ENCODE measurements at regions not wholly inside any gene's neighbourhood (a gene's known extent, or its start where the extent isn't known, plus 50 kb on each side); places are given as distances from the start of the nearest gene placed in this dataset.

DNA sequence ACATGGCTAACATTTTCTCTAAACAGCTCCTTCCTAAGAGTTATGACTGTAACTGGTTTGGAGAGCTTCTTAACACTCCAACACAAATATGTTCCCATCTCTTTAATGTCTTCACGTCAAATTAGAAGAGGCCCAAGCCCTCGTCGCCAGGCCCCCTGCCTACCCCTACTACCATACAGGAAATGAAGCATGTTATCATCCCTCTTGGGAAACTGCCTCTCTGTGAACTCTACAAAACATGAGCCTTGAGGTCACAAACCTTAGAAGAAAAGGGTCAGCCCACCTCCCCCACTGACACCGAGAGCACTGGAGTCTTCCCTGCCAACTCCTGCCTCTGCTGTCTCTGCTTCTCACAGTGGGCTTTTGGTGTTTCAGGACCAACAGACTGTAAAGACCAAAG, 243.1 kb upstream of the STT3B start:
- 67% methylated on average over 4 of the region's 4 CpGs for WGBS
- TF ChIP-seq, protein P1, sequence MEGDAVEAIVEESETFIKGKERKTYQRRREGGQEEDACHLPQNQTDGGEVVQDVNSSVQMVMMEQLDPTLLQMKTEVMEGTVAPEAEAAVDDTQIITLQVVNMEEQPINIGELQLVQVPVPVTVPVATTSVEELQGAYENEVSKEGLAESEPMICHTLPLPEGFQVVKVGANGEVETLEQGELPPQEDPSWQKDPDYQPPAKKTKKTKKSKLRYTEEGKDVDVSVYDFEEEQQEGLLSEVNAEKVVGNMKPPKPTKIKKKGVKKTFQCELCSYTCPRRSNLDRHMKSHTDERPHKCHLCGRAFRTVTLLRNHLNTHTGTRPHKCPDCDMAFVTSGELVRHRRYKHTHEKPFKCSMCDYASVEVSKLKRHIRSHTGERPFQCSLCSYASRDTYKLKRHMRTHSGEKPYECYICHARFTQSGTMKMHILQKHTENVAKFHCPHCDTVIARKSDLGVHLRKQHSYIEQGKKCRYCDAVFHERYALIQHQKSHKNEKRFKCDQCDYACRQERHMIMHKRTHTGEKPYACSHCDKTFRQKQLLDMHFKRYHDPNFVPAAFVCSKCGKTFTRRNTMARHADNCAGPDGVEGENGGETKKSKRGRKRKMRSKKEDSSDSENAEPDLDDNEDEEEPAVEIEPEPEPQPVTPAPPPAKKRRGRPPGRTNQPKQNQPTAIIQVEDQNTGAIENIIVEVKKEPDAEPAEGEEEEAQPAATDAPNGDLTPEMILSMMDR (IDR thresholded peaks at IDR 0.05) = no peak
- TF ChIP-seq POLR2AphosphoS5 (IDR thresholded peaks at IDR 0.05) = no peak
- TF ChIP-seq POLR2A (IDR thresholded peaks at IDR 0.05) = no peak
- Histone ChIP-seq H3K9me3 (no peaks in the 10 kb centered on the region), H3K27ac (no peak overlapping the region), H3K4me1 (replicated peaks) (no peaks in the 10 kb centered on the region), H3K4me3 (no peak overlapping the region), H3K27me3 (replicated peaks; ENCODE audit: insufficient read depth) (no peaks in the 10 kb centered on the region), H3K36me3 (no peaks in the 10 kb centered on the region)
- intact Hi-C loops (cut with DNase I) = no loop called here
- no peak for DNase-seq (ENCODE audit: low spot score)

DNA sequence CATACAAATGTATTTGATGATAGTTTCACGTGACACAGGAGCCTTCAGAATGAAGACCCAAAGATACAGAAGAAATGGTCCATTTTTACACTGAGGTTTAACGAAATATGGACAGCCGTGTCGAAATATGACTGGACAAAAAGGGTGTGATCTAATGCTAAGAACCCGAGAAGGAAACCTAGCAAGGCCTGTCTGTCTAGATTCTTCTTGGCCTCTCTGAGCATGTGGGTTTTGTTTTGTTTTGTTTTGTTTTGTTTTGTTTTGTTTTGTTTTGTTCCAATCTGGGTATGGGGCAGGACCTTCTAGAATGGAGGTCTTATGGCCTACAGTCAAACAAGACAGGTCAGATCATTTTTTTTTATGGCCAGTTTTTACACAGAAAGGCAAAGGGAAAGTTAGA, 242.7 kb upstream of the STT3B start:
- 87% methylated on average over 5 of the region's 5 CpGs for WGBS
- no peaks in the 10 kb centered on the region for H3K9me3 ChIP-seq
- no peak for DNase-seq (ENCODE audit: low spot score)
- H3K27ac ChIP-seq = no peak overlapping the region
- intact Hi-C loops (cut with DNase I) = no loop called here
- no peak for TF ChIP-seq POLR2AphosphoS5 (IDR thresholded peaks at IDR 0.05)
- H3K4me3 ChIP-seq = no peak overlapping the region
- no peaks in the 10 kb centered on the region for H3K27me3 ChIP-seq (replicated peaks; ENCODE audit: insufficient read depth)
- no peaks in the 10 kb centered on the region for H3K4me1 ChIP-seq (replicated peaks)
- no peaks in the 10 kb centered on the region for H3K36me3 ChIP-seq

- H3K27ac ChIP-seq = no peak overlapping the region
- no peak for TF ChIP-seq POLR2A (IDR thresholded peaks at IDR 0.05)
- no peak for TF ChIP-seq POLR2AphosphoS5 (IDR thresholded peaks at IDR 0.05)
- TF ChIP-seq, protein P1 (IDR thresholded peaks at IDR 0.05) = no peak
- H3K9me3 ChIP-seq = no peaks in the 10 kb centered on the region
- H3K36me3 ChIP-seq = no peaks in the 10 kb centered on the region
- H3K27me3 ChIP-seq (replicated peaks; ENCODE audit: insufficient read depth) = no peaks in the 10 kb centered on the region
- no peaks in the 10 kb centered on the region for H3K4me1 ChIP-seq (replicated peaks)
- 86% methylated on average over 3 of the region's 3 CpGs for WGBS
- no peak overlapping the region for H3K4me3 ChIP-seq
- intact Hi-C loops (cut with DNase I) = no loop called here
- DNase-seq (ENCODE audit: low spot score) = no peak
Observed at GRCh38 chr3:31291818-31292217, 240.9 kb upstream of the STT3B start.

GRCh38 chr3:31294430-31295149, 238.1 kb upstream of the STT3B start:
- intact Hi-C loops (cut with DNase I) = no loop called here
- WGBS = 62% methylated on average over 5 of the region's 5 CpGs
- Histone ChIP-seq H3K27ac (no peak overlapping the region), H3K4me3 (no peak overlapping the region), H3K4me1 (replicated peaks) (no peaks in the 10 kb centered on the region), H3K36me3 (no peaks in the 10 kb centered on the region), H3K9me3 (no peaks in the 10 kb centered on the region), H3K27me3 (replicated peaks; ENCODE audit: insufficient read depth) (no peaks in the 10 kb centered on the region)
- TF ChIP-seq, protein P1 (IDR thresholded peaks at IDR 0.05) = no peak
- TF ChIP-seq POLR2A (IDR thresholded peaks at IDR 0.05) (no peak), POLR2AphosphoS5 (IDR thresholded peaks at IDR 0.05) (no peak)
- DNase-seq (ENCODE audit: low spot score) = no peak

DNA sequence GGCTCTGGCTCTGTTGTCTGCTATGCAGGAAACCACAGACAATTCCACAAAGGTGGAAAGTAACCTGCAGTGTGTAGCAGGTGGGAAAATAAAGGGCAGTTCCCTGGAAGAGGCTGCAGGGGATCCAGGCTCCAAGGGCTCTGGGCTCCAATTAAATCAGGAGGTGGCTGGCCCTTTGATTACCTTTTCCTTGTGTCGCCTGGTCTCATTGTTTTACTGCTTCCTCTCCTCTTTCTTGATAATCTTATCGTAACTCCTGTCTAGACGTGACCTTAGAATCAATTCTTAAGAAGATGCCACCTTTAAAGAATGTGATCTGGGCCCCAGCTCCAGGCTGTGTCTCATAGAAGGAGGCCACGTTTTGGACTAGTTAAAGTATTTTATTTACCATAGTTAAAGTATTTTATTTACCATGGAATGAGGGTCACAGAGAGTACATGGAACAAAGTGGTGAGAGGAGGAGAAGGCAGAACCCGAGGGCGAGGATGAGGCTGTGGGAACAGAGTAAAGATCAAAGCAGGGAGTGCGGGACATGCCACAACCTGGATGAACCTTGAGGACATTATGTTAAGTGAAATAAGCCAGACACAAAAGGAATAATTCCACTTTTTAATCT, 237.5 kb upstream of the STT3B start:
- H3K4me1 ChIP-seq (replicated peaks) = no peaks in the 10 kb centered on the region
- H3K36me3 ChIP-seq = no peaks in the 10 kb centered on the region
- WGBS = 49% methylated on average over 7 of the region's 7 CpGs
- H3K27me3 ChIP-seq (replicated peaks; ENCODE audit: insufficient read depth) = no peaks in the 10 kb centered on the region
- H3K9me3 ChIP-seq = no peaks in the 10 kb centered on the region
- H3K27ac ChIP-seq = no peak overlapping the region
- intact Hi-C loops (cut with DNase I) = no loop called here
- TF ChIP-seq POLR2AphosphoS5 (IDR thresholded peaks at IDR 0.05) = no peak
- no peak for TF ChIP-seq POLR2A (IDR thresholded peaks at IDR 0.05)
- TF ChIP-seq, protein P1 (IDR thresholded peaks at IDR 0.05) = no peak
- H3K4me3 ChIP-seq = no peak overlapping the region
- no peak for DNase-seq (ENCODE audit: low spot score)

All from prostate gland (tissue), 2 donors.